Panc1 (cell line): ENCODE measurements at regions not wholly inside any gene's neighbourhood (a gene's known extent, or its start where the extent isn't known, plus 50 kb on each side); places are given as distances from the start of the nearest gene placed in this dataset.

Experiments
- ATAC-seq: fragments of 200-7000 bp; cut with Tn5 transposase; 2 replicates; pipeline ENCODE4 v1.9.1; 2020; ENCODE audit warnings: mild to moderate bottlenecking, moderate library complexity
- BruUV-seq: library from RNA; stranded (reverse); fragments of 400-500 nt; replicated peaks from 2 replicates; lab custom pipeline; 2021; lab: Mats Ljungman, UMichigan
- CTCF ChIA-PET: fragments of 300-600 bp; sonication (Branson Sonifier 250); formaldehyde crosslinking; loops from one replicate; lab custom pipeline; 2022; ENCODE audit warnings: antibody characterized with exemption; lab: Charles Lee
- POLR2A ChIA-PET: fragments of 300-600 bp; sonication (Branson Sonifier 250); formaldehyde crosslinking; loops from one replicate; lab custom pipeline; 2022; ENCODE audit warnings: antibody characterized with exemption; lab: Charles Lee
- DNase-seq: peaks from one replicate; pipeline ENCODE4 v3.0.0-alpha.2; 2010; ENCODE audit warnings: low read depth, low spot score
- H3K27ac ChIP-seq: 2 replicates; pipeline ENCODE4 v1.5.1; 2011; ENCODE audit warnings: mild to moderate bottlenecking, low read length, inconsistent platforms
- H3K27me3 ChIP-seq: fragments of 200-500 bp; sonication (Bioruptor generic); 2 replicates; pipeline ENCODE4 v1.6.0; 2014; ENCODE audit warnings: low read length, inconsistent platforms; ENCODE audit not compliant: control insufficient read depth, insufficient read depth
- H3K36me3 ChIP-seq: fragments of 200-500 bp; sonication (Bioruptor generic); 2 replicates; pipeline ENCODE4 v1.5.1; 2014; ENCODE audit warnings: inconsistent platforms, mild to moderate bottlenecking, low read length, moderate library complexity; ENCODE audit not compliant: control insufficient read depth, insufficient read depth
- H3K4me1 ChIP-seq: 2 replicates; pipeline ENCODE4 v1.5.1; 2011; ENCODE audit warnings: inconsistent platforms, mild to moderate bottlenecking, low read length, moderate library complexity; ENCODE audit not compliant: control insufficient read depth, insufficient read depth
- H3K4me3 ChIP-seq, 2 experiments: 2 replicates each; pipeline ENCODE4 v1.5.1; 2011 to 2012; ENCODE audit warnings: low read depth in 2 of 2, low read length in 2 of 2, mild to moderate bottlenecking in 2 of 2, inconsistent platforms in 1 of 2, moderate library complexity in 1 of 2
- H3K9me3 ChIP-seq: fragments of 200-500 bp; sonication (Bioruptor generic); 2 replicates; pipeline ENCODE4 v1.5.1; 2014; ENCODE audit warnings: low read depth, mild to moderate bottlenecking, inconsistent platforms, low read length, moderate library complexity; ENCODE audit not compliant: control insufficient read depth, insufficient read depth
- POLR2AphosphoS5 ChIP-seq: IDR thresholded peaks from 2 replicates; pipeline ENCODE4 v1.6.1; 2012; ENCODE audit warnings: mild to moderate bottlenecking, low read depth, low read length, moderate library complexity
- SIN3A ChIP-seq: IDR thresholded peaks from 2 replicates; pipeline ENCODE4 v1.6.1; 2012; ENCODE audit warnings: low read depth, mild to moderate bottlenecking, low read length, moderate library complexity, borderline replicate concordance; ENCODE audit not compliant: insufficient read depth
- TCF7L2 ChIP-seq: IDR thresholded peaks from 2 replicates; pipeline ENCODE4 v1.6.1; 2011; ENCODE audit warnings: mild to moderate bottlenecking, low read depth, low read length, inconsistent platforms
- in situ Hi-C: cut with HindIII; loops from 2 replicates; pipeline ENCODE4 v1.10.0; 2016; ENCODE audit warnings: low sequenced_read_pairs, low pct_unique_long_range_greater_than_20kb
- intact Hi-C: fragments of 100-400 bp; cut with micrococcal nuclease; formaldehyde crosslinking; loops from one replicate; pipeline ENCODE4 v1.10.0; 2022; ENCODE audit not compliant: unreplicated experiment
- TF ChIP-seq, protein P1 (sequence below): fragments of 450-650 bp; IDR thresholded peaks from 2 replicates; pipeline ENCODE4 v1.5.1; 2017; ENCODE audit warnings: mild to moderate bottlenecking
- TF ChIP-seq, protein P2 (sequence below), 2 experiments: IDR thresholded peaks; 2 replicates each; pipeline ENCODE4 v1.6.1; 2011 to 2012; ENCODE audit warnings: low read depth in 2 of 2, control low read depth in 1 of 2, low read length in 1 of 2, mild to moderate bottlenecking in 1 of 2, moderate library complexity in 1 of 2; ENCODE audit not compliant: insufficient read depth in 1 of 2

DNA sequence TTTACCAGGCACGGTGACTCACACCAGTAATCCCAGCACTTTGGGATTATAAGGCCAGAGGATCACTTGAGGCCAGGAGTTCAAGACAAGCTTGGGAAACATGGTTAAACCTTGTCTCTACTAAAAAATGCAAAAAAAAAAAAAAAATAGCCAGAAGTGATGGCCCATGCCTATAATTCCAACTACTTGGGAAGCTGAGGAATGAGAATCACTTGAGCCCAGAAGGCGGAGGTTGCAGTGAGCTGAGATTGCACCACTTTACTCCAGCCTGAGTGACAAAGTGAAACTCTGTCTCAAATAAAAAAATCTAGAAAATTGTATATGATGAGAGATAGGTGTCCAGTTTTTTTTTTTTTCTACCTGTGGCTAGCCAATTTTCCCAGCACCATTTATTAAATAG, 578.2 kb downstream of the ANKRD7 start:
- H3K27ac ChIP-seq: no peak overlapping the region
- 0 out of 2 replicates have a peak, but pooled peaks cover 4% of the 10 kb centered on the region for H3K9me3 ChIP-seq
- no peaks in the 10 kb centered on the region for H3K36me3 ChIP-seq
- H3K27me3 ChIP-seq: no peaks in the 10 kb centered on the region
- CTCF ChIA-PET: no interaction called here
- H3K4me3 ChIP-seq: no peak overlapping the region
- intact Hi-C loops (no loop called here), in situ Hi-C loops (no loop called here)
- POLR2A ChIA-PET: no interaction called here
- no TSS peak for BruUV-seq
- no peaks in the 10 kb centered on the region for H3K4me1 ChIP-seq
- TF ChIP-seq SIN3A (no peak), POLR2AphosphoS5 (no peak), TCF7L2 (no peak)
- TF ChIP-seq, protein P1, sequence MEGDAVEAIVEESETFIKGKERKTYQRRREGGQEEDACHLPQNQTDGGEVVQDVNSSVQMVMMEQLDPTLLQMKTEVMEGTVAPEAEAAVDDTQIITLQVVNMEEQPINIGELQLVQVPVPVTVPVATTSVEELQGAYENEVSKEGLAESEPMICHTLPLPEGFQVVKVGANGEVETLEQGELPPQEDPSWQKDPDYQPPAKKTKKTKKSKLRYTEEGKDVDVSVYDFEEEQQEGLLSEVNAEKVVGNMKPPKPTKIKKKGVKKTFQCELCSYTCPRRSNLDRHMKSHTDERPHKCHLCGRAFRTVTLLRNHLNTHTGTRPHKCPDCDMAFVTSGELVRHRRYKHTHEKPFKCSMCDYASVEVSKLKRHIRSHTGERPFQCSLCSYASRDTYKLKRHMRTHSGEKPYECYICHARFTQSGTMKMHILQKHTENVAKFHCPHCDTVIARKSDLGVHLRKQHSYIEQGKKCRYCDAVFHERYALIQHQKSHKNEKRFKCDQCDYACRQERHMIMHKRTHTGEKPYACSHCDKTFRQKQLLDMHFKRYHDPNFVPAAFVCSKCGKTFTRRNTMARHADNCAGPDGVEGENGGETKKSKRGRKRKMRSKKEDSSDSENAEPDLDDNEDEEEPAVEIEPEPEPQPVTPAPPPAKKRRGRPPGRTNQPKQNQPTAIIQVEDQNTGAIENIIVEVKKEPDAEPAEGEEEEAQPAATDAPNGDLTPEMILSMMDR: no peak
- TF ChIP-seq, protein P2, sequence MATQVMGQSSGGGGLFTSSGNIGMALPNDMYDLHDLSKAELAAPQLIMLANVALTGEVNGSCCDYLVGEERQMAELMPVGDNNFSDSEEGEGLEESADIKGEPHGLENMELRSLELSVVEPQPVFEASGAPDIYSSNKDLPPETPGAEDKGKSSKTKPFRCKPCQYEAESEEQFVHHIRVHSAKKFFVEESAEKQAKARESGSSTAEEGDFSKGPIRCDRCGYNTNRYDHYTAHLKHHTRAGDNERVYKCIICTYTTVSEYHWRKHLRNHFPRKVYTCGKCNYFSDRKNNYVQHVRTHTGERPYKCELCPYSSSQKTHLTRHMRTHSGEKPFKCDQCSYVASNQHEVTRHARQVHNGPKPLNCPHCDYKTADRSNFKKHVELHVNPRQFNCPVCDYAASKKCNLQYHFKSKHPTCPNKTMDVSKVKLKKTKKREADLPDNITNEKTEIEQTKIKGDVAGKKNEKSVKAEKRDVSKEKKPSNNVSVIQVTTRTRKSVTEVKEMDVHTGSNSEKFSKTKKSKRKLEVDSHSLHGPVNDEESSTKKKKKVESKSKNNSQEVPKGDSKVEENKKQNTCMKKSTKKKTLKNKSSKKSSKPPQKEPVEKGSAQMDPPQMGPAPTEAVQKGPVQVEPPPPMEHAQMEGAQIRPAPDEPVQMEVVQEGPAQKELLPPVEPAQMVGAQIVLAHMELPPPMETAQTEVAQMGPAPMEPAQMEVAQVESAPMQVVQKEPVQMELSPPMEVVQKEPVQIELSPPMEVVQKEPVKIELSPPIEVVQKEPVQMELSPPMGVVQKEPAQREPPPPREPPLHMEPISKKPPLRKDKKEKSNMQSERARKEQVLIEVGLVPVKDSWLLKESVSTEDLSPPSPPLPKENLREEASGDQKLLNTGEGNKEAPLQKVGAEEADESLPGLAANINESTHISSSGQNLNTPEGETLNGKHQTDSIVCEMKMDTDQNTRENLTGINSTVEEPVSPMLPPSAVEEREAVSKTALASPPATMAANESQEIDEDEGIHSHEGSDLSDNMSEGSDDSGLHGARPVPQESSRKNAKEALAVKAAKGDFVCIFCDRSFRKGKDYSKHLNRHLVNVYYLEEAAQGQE (IDR thresholded peaks at IDR 0.05; ENCODE audit: insufficient read depth in 1 of 2, low read depth in 2 of 2, low read length in 1 of 2): no peak
- DNase-seq: no peak
- ATAC-seq: no peak

DNA sequence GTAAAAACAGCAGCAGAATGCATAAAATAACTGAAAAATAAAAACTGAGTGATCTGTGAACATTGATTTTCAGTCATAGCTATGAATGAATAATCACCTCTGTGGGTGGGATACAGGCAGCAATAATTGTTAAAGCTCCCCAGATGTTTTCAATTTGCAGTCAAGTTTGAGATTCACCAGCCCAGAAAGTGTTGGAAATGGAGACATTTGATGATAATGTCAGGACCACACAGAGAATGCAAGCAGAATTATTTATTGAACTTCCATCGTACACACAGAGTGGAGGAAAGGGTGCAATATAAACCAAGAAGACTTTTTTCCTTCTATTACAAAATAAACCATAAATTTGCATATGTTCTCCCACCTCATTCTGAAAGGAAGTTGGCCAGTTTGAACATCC, 601.7 kb downstream of the ANKRD7 start:
- in situ Hi-C loops: no loop called here
- CTCF ChIA-PET: no interaction called here
- no TSS peak for BruUV-seq
- intact Hi-C loops: no loop called here
- Histone ChIP-seq H3K27me3 (no peaks in the 10 kb centered on the region), H3K27ac (no peak overlapping the region), H3K9me3 (no peaks in the 10 kb centered on the region), H3K4me1 (no peaks in the 10 kb centered on the region), H3K36me3 (no peaks in the 10 kb centered on the region), H3K4me3 (no peak overlapping the region)
- TF ChIP-seq POLR2AphosphoS5 (no peak), TCF7L2 (no peak), SIN3A (no peak)
- TF ChIP-seq, protein P1: no peak
- TF ChIP-seq, protein P2 (IDR thresholded peaks at IDR 0.05; ENCODE audit: insufficient read depth in 1 of 2, low read depth in 2 of 2, low read length in 1 of 2): no peak
- POLR2A ChIA-PET: no interaction called here
- DNase-seq (no peak), ATAC-seq (no peak)
